ENCODE measurements at regions not wholly inside any gene's neighbourhood (a gene's known extent, or its start where the extent isn't known, plus 50 kb on each side); places are given as distances from the start of the nearest gene placed in this dataset.

DNA sequence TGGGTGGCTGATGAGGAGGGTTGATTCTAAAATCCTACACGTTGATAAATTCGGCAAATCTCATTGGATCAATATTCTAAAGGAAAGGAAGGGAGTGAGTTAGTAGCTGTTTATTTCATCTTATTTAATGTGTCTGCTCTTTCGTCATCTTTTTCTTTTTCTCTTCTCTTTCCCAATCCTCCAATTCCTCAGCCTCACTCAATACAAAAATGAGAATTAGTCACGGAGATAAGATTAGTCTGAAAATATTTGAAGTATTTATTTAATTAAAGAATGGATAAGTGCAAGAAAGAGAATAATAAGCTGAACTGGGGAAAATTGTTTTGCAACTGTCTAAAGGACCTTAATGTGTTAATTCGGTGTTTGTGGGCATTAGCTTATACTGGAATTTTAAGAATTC, 1095.1 kb downstream of the DTWD2 start:
- peak; percentile 55 for DNase-seq (ENCODE audit: low read depth)
- no peak overlapping the region for H3K4me3 ChIP-seq (ENCODE audit: low read length)
- TF ChIP-seq CTCF (conservative IDR thresholded peaks at IDR 0.05; ENCODE audit: low read depth, low read length): no peak

- no peak for DNase-seq (ENCODE audit: low read depth)
- no peak for TF ChIP-seq CTCF (conservative IDR thresholded peaks at IDR 0.05; ENCODE audit: low read depth, low read length)
- no peak overlapping the region for H3K4me3 ChIP-seq (ENCODE audit: low read length)
Observed at GRCh38 chr5:117892360-117892759, 1096.0 kb downstream of the DTWD2 start.

GRCh38 chr5:117889596-117889995, 1098.8 kb downstream of the DTWD2 start:
- H3K4me3 ChIP-seq (ENCODE audit: low read length): no peak overlapping the region
- DNase-seq (ENCODE audit: low read depth): peak; percentile 71
- TF ChIP-seq CTCF (conservative IDR thresholded peaks at IDR 0.05; ENCODE audit: low read depth, low read length): no peak

- no peak for TF ChIP-seq CTCF (conservative IDR thresholded peaks at IDR 0.05; ENCODE audit: low read depth, low read length)
- no peak for DNase-seq (ENCODE audit: low read depth)
- no peak overlapping the region for H3K4me3 ChIP-seq (ENCODE audit: low read length)
Observed at GRCh38 chr5:117888688-117889087, 1099.7 kb downstream of the DTWD2 start.

DNA sequence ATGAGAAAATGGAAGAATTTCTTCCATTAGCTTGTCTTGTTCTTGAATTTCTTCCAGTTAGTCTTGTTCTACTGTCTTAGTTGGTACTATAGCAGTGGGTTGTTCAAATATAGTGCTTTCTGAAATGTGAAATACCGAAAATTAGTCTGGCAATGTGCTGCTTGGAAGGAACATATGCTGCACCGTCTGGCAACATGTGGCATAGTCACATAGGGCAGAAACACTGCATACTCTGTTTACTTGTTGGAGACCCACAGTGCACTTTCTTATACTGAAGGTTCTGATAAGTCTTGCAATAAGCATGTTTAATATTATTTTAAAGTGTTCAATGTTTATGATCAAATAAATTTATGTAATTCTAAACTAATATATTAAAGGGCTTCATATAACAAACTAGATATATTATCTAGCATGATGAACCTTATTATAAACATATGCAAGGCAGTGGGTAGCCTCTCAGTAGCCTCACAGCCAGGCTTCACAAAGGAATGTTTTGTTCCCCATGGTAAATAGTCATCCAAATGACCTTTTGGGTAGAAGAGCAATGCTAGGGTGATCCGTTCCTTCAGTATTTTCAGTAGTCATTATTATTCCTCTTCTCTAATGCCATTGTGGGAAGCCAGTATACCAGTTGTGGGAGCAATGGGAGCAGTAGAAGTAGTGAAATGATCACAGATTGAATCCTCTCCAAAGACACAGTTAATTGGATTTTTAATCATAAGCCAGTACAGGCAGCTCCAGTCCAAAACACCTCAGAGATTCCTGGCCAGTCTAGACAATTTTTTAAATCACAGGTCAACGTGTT, 1106.7 kb downstream of the DTWD2 start:
- no peak for DNase-seq (ENCODE audit: low read depth)
- no peak for TF ChIP-seq CTCF (conservative IDR thresholded peaks at IDR 0.05; ENCODE audit: low read depth, low read length)
- H3K4me3 ChIP-seq (ENCODE audit: low read length): no peak overlapping the region

DNA sequence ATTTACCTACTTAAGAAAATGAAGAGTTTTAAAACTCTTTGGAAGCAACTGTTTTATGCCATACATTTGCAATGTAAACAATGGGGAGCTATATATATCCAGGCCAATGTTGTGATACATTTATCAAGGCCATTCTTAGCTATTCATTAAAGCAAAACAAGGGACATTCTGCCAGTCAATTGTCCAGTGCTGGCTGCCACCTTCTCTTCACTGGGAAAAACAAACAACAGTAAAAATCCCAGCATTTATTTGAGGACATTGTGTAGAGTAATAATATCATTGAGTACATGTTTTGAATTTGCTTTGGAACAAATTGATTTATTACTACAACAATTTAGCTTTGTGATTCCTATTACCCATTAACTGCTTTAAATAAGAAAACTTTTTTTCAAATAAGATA, 1107.4 kb downstream of the DTWD2 start:
- TF ChIP-seq CTCF (conservative IDR thresholded peaks at IDR 0.05; ENCODE audit: low read depth, low read length): no peak
- no peak for DNase-seq (ENCODE audit: low read depth)
- no peak overlapping the region for H3K4me3 ChIP-seq (ENCODE audit: low read length)

- no peak overlapping the region for H3K4me3 ChIP-seq (ENCODE audit: low read length)
- no peak for TF ChIP-seq CTCF (conservative IDR thresholded peaks at IDR 0.05; ENCODE audit: low read depth, low read length)
- no peak for DNase-seq (ENCODE audit: low read depth)
Observed at GRCh38 chr5:117877731-117878130, 1110.6 kb downstream of the DTWD2 start.
